Stomach smooth muscle (tissue), 2 donors: ENCODE measurements at regions not wholly inside any gene's neighbourhood (a gene's known extent, or its start where the extent isn't known, plus 50 kb on each side); places are given as distances from the start of the nearest gene placed in this dataset.

Experiments used
- H3K27ac ChIP-seq: one replicate; pipeline ENCODE4 v1.7.0; 2013; ENCODE audit warnings: mild to moderate bottlenecking, low read length, inconsistent platforms
- H3K27me3 ChIP-seq, 2 donors: one replicate each; pipeline ENCODE4 v1.7.0; 2013; ENCODE audit warnings: low read length in 2 of 2; ENCODE audit not compliant: insufficient read depth in 2 of 2, control insufficient read depth in 1 of 2
- H3K36me3 ChIP-seq, 2 donors: one replicate each; pipeline ENCODE4 v1.7.0; 2013; ENCODE audit warnings: low read length in 2 of 2; ENCODE audit not compliant: control insufficient read depth in 2 of 2, insufficient read depth in 2 of 2
- H3K4me1 ChIP-seq: one replicate; pipeline ENCODE4 v1.7.0; 2013; ENCODE audit warnings: low read length; ENCODE audit not compliant: control insufficient read depth, insufficient read depth
- H3K4me3 ChIP-seq, 2 donors: one replicate each; pipeline ENCODE4 v1.7.0; 2013; ENCODE audit warnings: low read length in 2 of 2
- H3K9ac ChIP-seq, 2 donors: one replicate each; pipeline ENCODE4 v1.7.0; 2013; ENCODE audit warnings: low read length in 2 of 2, mild to moderate bottlenecking in 1 of 2
- H3K9me3 ChIP-seq, 2 donors: one replicate each; pipeline ENCODE4 v1.7.0; 2013; ENCODE audit warnings: low read length in 2 of 2; ENCODE audit not compliant: control insufficient read depth in 2 of 2
- donor health status: healthy.
- donor health status: Pancreatic carcinoma.

DNA sequence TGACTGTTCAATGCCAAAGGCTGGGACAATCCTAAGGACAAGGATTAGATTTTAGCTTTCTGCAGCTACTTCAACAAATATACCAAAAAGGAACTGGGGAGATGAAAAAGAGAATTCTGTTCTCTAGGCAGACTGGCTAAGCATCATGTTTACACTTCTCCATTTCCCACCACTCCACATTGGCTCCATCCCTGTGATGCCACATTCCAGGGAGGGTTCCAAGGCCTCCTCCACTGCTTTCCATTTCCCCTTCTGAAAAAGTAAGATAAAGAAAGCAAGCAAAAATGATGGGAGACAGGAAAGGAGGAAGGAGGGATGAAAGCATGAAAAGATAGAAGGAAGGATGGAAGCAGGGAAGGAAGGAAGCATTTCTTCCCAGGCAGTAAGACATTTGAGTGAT is 315.8 kb downstream of the BLID start:
- Histone ChIP-seq H3K9me3 (no peaks in the 10 kb centered on the region), H3K4me1 (no peaks in the 10 kb centered on the region), H3K9ac (no peak overlapping the region), H3K27ac (no peak overlapping the region), H3K4me3 (no peak overlapping the region), H3K27me3 (no peaks in the 10 kb centered on the region), H3K36me3 (no peaks in the 10 kb centered on the region)

DNA sequence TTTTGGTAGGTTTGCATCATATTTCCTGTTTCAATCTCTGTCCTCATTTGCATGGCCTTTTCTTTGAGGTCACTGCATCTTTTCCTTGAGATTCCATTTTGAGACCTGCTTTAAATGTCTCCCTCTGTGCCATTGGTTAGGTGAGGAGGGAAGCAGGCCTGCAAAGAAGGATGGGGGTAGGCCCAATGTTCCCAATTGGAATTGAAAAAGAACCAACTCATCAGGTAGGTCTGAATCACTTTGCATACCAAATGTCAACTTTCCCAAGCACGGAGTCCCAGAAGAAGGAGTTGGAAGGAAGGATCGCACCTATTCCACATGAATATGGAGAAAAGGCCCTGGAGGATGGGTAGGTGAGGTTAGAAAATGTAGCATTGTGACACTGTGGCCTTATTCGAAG is 318.5 kb downstream of the BLID start:
- Histone ChIP-seq H3K9me3 (no peaks in the 10 kb centered on the region), H3K36me3 (no peaks in the 10 kb centered on the region), H3K4me1 (peaks cover 5% of the 10 kb centered on the region), H3K27me3 (no peaks in the 10 kb centered on the region), H3K9ac (no peak overlapping the region), H3K4me3 (no peak overlapping the region), H3K27ac (no peak overlapping the region)

DNA sequence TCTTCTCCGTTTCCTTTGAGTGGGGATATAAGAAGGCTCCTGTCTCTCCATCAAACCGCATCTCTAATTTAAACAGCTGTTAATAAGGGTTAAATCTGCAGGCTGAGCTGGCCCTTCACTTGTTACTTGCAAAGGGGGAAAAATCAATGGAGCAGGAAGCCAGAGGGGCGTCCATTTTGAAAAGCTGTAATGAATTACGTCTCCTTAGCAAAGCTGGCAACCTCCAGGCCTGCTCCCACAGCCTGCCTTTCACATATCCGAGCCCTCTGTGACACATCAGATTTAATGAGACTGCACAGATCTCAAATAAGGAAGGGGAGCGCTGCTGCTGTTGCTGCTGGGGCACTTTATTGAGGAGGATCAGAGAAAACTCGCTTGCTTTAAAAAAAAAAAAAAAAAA is 320.8 kb downstream of the BLID start:
- H3K27ac ChIP-seq: no peak overlapping the region

GRCh38 chr11:121794671-121795141 is 321.3 kb downstream of the BLID start:
- H3K36me3 ChIP-seq: no peaks in the 10 kb centered on the region
- no peak overlapping the region for H3K4me3 ChIP-seq
- H3K9me3 ChIP-seq: no peaks in the 10 kb centered on the region
- H3K9ac ChIP-seq: no peak overlapping the region
- peaks cover 5% of the 10 kb centered on the region for H3K4me1 ChIP-seq
- no peaks in the 10 kb centered on the region for H3K27me3 ChIP-seq
- H3K27ac ChIP-seq: no peak overlapping the region

More for the DNA sequence above, 320.8 kb downstream of the BLID start:
- H3K27me3 ChIP-seq: no peaks in the 10 kb centered on the region
- H3K9me3 ChIP-seq: no peaks in the 10 kb centered on the region
- no peak overlapping the region for H3K9ac ChIP-seq
- H3K4me1 ChIP-seq: peaks cover 5% of the 10 kb centered on the region
- no peak overlapping the region for H3K4me3 ChIP-seq
- no peaks in the 10 kb centered on the region for H3K36me3 ChIP-seq

DNA sequence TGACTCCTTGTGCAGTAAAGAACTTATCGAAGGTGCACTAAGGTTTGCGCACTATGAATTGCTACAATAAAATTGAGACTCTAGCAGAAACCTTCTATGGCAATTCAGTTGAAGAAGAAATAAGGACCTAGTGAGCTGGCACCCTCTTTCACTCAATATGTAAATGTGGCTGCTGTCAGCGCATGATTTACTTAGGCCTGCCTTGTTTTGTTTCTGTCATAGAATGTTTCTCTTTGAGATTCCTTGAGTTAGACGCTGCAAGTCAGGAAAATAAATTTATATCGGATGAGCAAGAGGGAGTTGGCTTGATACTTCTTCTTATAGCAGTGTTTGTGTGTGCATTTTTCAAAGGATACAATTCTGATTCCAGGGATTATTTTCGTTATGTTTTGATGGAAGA is 322.1 kb downstream of the BLID start:
- Histone ChIP-seq H3K9ac (no peak overlapping the region), H3K27ac (no peak overlapping the region), H3K27me3 (no peaks in the 10 kb centered on the region), H3K4me3 (peak overlapping the region in 1 of 2 donors; percentile 41), H3K9me3 (no peaks in the 10 kb centered on the region), H3K4me1 (peaks cover 5% of the 10 kb centered on the region), H3K36me3 (no peaks in the 10 kb centered on the region)

DNA sequence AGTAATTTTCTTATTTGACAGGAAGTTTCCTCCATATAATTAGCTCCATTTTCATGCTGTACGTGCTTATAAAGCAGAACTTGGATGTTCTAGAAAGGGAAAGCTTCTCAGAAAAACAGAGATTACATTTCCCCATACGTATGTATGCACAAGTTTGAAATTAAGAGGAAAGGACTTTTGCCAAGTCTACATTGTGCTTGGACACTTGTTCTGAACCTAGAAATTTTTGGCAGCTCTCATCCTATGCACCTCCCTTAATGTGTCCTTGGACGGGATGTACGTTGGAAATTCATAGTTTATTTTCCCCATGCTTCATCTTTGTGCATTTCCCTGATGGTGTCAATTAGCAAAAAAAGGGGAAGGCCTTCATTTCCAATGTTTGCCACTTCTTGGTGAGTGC is 322.7 kb downstream of the BLID start:
- peak overlapping the region in 1 of 2 donors; percentile 41 for H3K4me3 ChIP-seq
- no peaks in the 10 kb centered on the region for H3K36me3 ChIP-seq
- no peaks in the 10 kb centered on the region for H3K9me3 ChIP-seq
- H3K9ac ChIP-seq: no peak overlapping the region
- peaks cover 5% of the 10 kb centered on the region for H3K4me1 ChIP-seq
- no peaks in the 10 kb centered on the region for H3K27me3 ChIP-seq
- H3K27ac ChIP-seq: no peak overlapping the region

GRCh38 chr11:121792185-121792584 is 323.8 kb downstream of the BLID start:
- Histone ChIP-seq H3K9me3 (no peaks in the 10 kb centered on the region), H3K4me1 (peaks cover 5% of the 10 kb centered on the region), H3K4me3 (no peak overlapping the region), H3K27ac (no peak overlapping the region), H3K36me3 (no peaks in the 10 kb centered on the region), H3K9ac (no peak overlapping the region), H3K27me3 (no peaks in the 10 kb centered on the region)

DNA sequence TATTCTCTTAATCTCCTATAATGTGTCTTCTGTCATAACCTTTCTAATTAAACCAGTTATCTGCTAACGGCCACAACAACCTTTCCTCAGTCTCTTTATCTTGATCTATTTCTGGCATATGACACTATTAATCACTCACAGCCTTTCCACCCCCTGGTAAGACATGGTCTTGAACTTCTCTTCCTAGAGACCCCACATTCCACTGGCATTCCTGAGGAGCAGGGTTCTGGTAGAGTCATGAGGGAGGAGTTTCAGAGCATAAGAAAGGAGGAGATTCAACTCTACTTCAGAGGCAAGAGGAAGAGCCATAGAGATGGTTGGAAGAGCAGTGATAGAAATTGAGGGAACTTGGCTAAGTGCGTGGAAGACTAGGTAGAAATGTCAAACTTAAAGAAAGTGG is 325.6 kb downstream of the BLID start:
- Histone ChIP-seq H3K4me1 (peaks cover 5% of the 10 kb centered on the region), H3K4me3 (no peak overlapping the region), H3K27me3 (no peaks in the 10 kb centered on the region), H3K36me3 (no peaks in the 10 kb centered on the region), H3K9ac (no peak overlapping the region), H3K27ac (no peak overlapping the region), H3K9me3 (no peaks in the 10 kb centered on the region)

DNA sequence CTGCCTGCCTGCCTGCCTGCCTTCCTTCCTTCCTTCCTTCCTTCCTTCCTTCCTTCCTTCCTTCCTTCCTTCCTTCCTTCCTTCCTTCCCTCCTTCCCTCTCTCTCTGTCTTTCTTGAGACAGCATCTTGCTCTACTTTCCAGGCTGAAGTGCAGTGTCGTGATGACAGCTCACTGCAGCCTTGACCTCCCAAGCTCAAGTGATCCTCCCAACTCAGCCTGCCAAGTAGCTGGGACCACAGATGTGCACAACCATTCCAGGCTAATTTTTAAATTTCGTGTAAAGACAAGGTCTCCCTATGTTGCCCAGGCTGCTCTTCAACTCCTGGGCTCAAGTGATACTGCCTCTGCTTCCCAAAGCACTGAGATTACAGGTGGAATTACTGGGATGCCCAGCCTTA is 328.2 kb upstream of the SORL1-AS1 start:
- no peak overlapping the region for H3K27ac ChIP-seq
- no peak overlapping the region for H3K9ac ChIP-seq
- no peaks in the 10 kb centered on the region for H3K9me3 ChIP-seq
- no peak overlapping the region for H3K4me3 ChIP-seq
- H3K36me3 ChIP-seq: no peaks in the 10 kb centered on the region
- H3K4me1 ChIP-seq: peaks cover 11% of the 10 kb centered on the region
- no peaks in the 10 kb centered on the region for H3K27me3 ChIP-seq

DNA sequence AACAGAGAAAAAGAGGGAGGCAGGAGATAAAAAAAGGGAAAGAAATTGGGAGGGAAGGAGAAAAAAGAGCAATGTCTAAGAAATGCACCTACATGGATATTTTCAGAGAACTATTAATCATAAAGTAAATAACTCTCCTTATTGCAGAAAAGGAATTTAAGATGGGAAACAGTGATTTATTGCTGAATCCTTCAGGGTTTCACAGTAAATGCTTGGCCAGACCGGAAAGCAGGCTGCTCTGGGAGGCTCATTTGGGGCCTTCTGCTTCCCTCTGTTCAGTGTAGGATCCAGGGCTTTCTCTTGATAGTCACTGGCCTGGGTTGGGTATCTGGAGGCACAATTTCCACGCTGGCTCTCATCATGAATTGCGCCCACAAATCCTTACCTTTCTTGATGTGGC is 324.3 kb upstream of the SORL1-AS1 start:
- Histone ChIP-seq H3K27me3 (no peaks in the 10 kb centered on the region), H3K4me3 (no peak overlapping the region), H3K4me1 (peaks cover 16% of the 10 kb centered on the region), H3K27ac (no peak overlapping the region), H3K36me3 (no peaks in the 10 kb centered on the region), H3K9ac (no peak overlapping the region), H3K9me3 (no peaks in the 10 kb centered on the region)

DNA sequence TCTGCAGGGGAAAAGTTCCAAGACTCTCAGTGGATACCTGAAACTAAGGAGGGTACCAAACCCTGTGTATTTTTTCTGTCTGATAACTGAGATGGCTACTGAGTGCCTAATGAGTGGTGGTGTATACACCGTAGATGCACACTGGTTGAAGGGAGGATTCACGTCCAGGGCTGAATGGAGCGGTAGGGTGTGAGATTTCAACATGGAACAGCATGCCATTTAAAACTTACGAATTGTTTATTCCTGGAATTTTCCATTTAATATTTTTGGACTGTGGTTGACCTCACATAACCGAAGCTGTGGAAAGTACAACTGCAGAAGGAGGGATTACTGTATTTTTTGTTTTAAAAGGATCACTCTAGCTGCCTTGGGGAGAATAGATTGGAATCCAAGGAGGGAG is 322.5 kb upstream of the SORL1-AS1 start:
- peak overlapping the region; percentile 12 for H3K27ac ChIP-seq

More for the DNA sequence above, 322.5 kb upstream of the SORL1-AS1 start:
- H3K36me3 ChIP-seq: no peaks in the 10 kb centered on the region
- no peak overlapping the region for H3K4me3 ChIP-seq
- H3K4me1 ChIP-seq: peaks cover 22% of the 10 kb centered on the region
- no peaks in the 10 kb centered on the region for H3K9me3 ChIP-seq
- no peak overlapping the region for H3K9ac ChIP-seq
- H3K27me3 ChIP-seq: no peaks in the 10 kb centered on the region
